ENCODE measurements at regions not wholly inside any gene's neighbourhood (a gene's known extent, or its start where the extent isn't known, plus 50 kb on each side); places are given as distances from the start of the nearest gene placed in this dataset.

GRCh38 chr13:31064636-31065035 lies 97.1 kb downstream of the HSPH1 start:
- H3K27me3 Mint-ChIP-seq (ENCODE audit: insufficient read depth, low read depth, poor library complexity) = peaks cover 2% of the 10 kb centered on the region
- no peaks in the 10 kb centered on the region for H4K20me1 ChIP-seq (replicated peaks; ENCODE audit: insufficient read depth)
- H3K36me3 Mint-ChIP-seq (ENCODE audit: low read depth) = no peaks in the 10 kb centered on the region; the same call in 2 of the 3 replicates
- H3K4me1 ChIP-seq (ENCODE audit: insufficient read depth) = 0 out of 2 replicates have a peak, but pooled peaks cover 1% of the 10 kb centered on the region
- no peak overlapping the region for H3K27ac ChIP-seq (ENCODE audit: low read depth)
- H3K79me2 ChIP-seq (replicated peaks; ENCODE audit: insufficient read depth) = no peaks in the 10 kb centered on the region
- DNase-seq (ENCODE audit: low spot score) (no peak), ATAC-seq (no peak)
- no peak overlapping the region for H3K4me3 Mint-ChIP-seq
- peaks cover 14% of the 10 kb centered on the region; the same call in 1 of the 2 replicates for H3K9me2 ChIP-seq (ENCODE audit: insufficient read depth)
- H3K9me3 Mint-ChIP-seq = no peaks in the 10 kb centered on the region
- H3F3A ChIP-seq (replicated peaks; ENCODE audit: low read depth) = no peaks in the 10 kb centered on the region
- no peaks in the 10 kb centered on the region for H3K36me3 ChIP-seq (ENCODE audit: insufficient read depth)
- H3K27ac Mint-ChIP-seq = no peak overlapping the region
- no peaks in the 10 kb centered on the region for H3K27me3 ChIP-seq (ENCODE audit: insufficient read depth)
- H3K4me1 Mint-ChIP-seq = peaks cover 9% of the 10 kb centered on the region
- TF ChIP-seq CTCF (conservative IDR thresholded peaks at IDR 0.05; ENCODE audit: low read depth in 2 of 2) (no peak), NANOG (IDR thresholded peaks at IDR 0.05; ENCODE audit: borderline replicate concordance) (no peak), POLR2AphosphoS5 (IDR thresholded peaks at IDR 0.05; ENCODE audit: low read depth) (no peak), ZNF331 (CRISPR knock-in tag; IDR thresholded peaks at IDR 0.05; ENCODE audit: low read depth) (no peak), ZNF114 (CRISPR knock-in tag; IDR thresholded peaks at IDR 0.05) (no peak), ETS1 (IDR thresholded peaks at IDR 0.05) (no peak), EZH2 (IDR thresholded peaks at IDR 0.05; ENCODE audit: low read depth, unreplicated experiment) (no peak), CREB1 (CRISPR knock-in tag; IDR thresholded peaks at IDR 0.05; ENCODE audit: low read depth) (no peak), REST (IDR thresholded peaks at IDR 0.05; ENCODE audit: unreplicated experiment) (no peak), STAT1 (IDR thresholded peaks at IDR 0.05; ENCODE audit: unreplicated experiment) (no peak), EZH2phosphoT487 (IDR thresholded peaks at IDR 0.05; ENCODE audit: unreplicated experiment) (no peak), ZNF462 (CRISPR knock-in tag; IDR thresholded peaks at IDR 0.05) (no peak), JUNB (IDR thresholded peaks at IDR 0.05; ENCODE audit: unreplicated experiment) (no peak)
- H3K4me3 ChIP-seq = no peak overlapping the region
- no peak overlapping the region for H3K4me2 ChIP-seq
- no peak overlapping the region for H2AFZ ChIP-seq
